SU-DHL-6 (cell line): ENCODE measurements at regions not wholly inside any gene's neighbourhood (a gene's known extent, or its start where the extent isn't known, plus 50 kb on each side); places are given as distances from the start of the nearest gene placed in this dataset.

ENCODE experiments used
- H2AFZ ChIP-seq: fragments of 200-600 bp; sonication (generic); 2 replicates; pipeline ENCODE4 v1.6.1; 2014; ENCODE audit warnings: low read depth, mild to moderate bottlenecking, moderate library complexity, mixed read lengths, antibody characterized with exemption, low read length; ENCODE audit not compliant: severe bottlenecking
- H3F3A ChIP-seq: fragments of 200-600 bp; shearing (Covaris generic); 2 replicates; pipeline ENCODE4 v1.6.0; 2016; ENCODE audit warnings: antibody characterized with exemption, mild to moderate bottlenecking; ENCODE audit not compliant: insufficient read depth
- H3K27ac ChIP-seq: fragments of 200-600 bp; sonication (generic); 2 replicates; pipeline ENCODE4 v1.5.1; 2016; ENCODE audit warnings: low read depth, mild to moderate bottlenecking, low read length, moderate library complexity, mixed read lengths
- H3K27me3 ChIP-seq: fragments of 200-600 bp; sonication (generic), shearing (Covaris generic); 2 replicates; pipeline ENCODE4 v1.6.0; 2014; ENCODE audit warnings: mild to moderate bottlenecking, low read length
- H3K36me3 ChIP-seq: fragments of 200-600 bp; sonication (generic); 2 replicates; pipeline ENCODE4 v1.6.1; 2014; ENCODE audit warnings: mild to moderate bottlenecking, low read length, mixed read lengths
- H3K4me2 ChIP-seq: fragments of 300-600, 200-600 bp; shearing (Covaris generic), sonication (generic); 2 replicates; pipeline ENCODE4 v1.6.0; 2014; ENCODE audit warnings: low read length, low read depth, mild to moderate bottlenecking; ENCODE audit not compliant: poor library complexity, severe bottlenecking
- H3K4me3 ChIP-seq: fragments of 200-600 bp; sonication (generic); 2 replicates; pipeline ENCODE4 v1.5.1; 2014; ENCODE audit warnings: antibody characterized with exemption, low read length, mild to moderate bottlenecking, mixed read lengths; ENCODE audit not compliant: insufficient read depth, poor library complexity, severe bottlenecking
- H3K79me2 ChIP-seq: fragments of 200-600 bp; sonication (generic); 2 replicates; pipeline ENCODE4 v1.6.1; 2014; ENCODE audit warnings: mild to moderate bottlenecking, low read length, moderate library complexity; ENCODE audit not compliant: insufficient read depth
- H3K9ac ChIP-seq: fragments of 200-600 bp; sonication (generic); 2 replicates; pipeline ENCODE4 v1.7.0; 2014; ENCODE audit warnings: mild to moderate bottlenecking, low read length
- H3K9me2 ChIP-seq: fragments of 200-600 bp; sonication (generic); replicated peaks from 2 replicates; pipeline ENCODE4 v1.6.1; 2014; ENCODE audit warnings: low read length; ENCODE audit not compliant: insufficient read depth
- H3K9me3 ChIP-seq: fragments of 200-600 bp; sonication (generic); 2 replicates; pipeline ENCODE4 v1.6.1; 2014; ENCODE audit warnings: low read length, mixed read lengths; ENCODE audit not compliant: insufficient read depth
- H4K20me1 ChIP-seq: fragments of 200-600 bp; sonication (generic); 2 replicates; pipeline ENCODE4 v1.6.1; 2014; ENCODE audit warnings: low read depth, mild to moderate bottlenecking, antibody characterized with exemption, low read length, moderate library complexity, mixed read lengths
- CTCF ChIP-seq: fragments of 200-600 bp; sonication (generic); IDR thresholded peaks from one replicate; pipeline ENCODE4 v1.5.1; 2017; ENCODE audit warnings: antibody characterized with exemption, mild to moderate bottlenecking, low read length, moderate library complexity; ENCODE audit not compliant: insufficient read depth, poor library complexity, severe bottlenecking
- EZH2phosphoT487 ChIP-seq: fragments of 200-600 bp; sonication (generic), shearing (Covaris generic); conservative IDR thresholded peaks from 2 replicates; pipeline ENCODE4 v1.6.1; 2018; ENCODE audit warnings: mild to moderate bottlenecking, antibody characterized with exemption, low read length, moderate library complexity, mixed read lengths

GRCh38 chr9:784202-784601 lies 57.3 kb upstream of the DMRT1 start:
- no peaks in the 10 kb centered on the region for H3K36me3 ChIP-seq
- no peaks in the 10 kb centered on the region for H3K9me3 ChIP-seq
- H3K4me3 ChIP-seq = no peak overlapping the region
- H3K4me2 ChIP-seq = no peak overlapping the region
- no peaks in the 10 kb centered on the region for H3F3A ChIP-seq
- H3K27ac ChIP-seq = no peak overlapping the region
- H2AFZ ChIP-seq = no peak overlapping the region
- no peaks in the 10 kb centered on the region for H4K20me1 ChIP-seq
- no peak overlapping the region for H3K9ac ChIP-seq
- no peaks in the 10 kb centered on the region for H3K79me2 ChIP-seq
- H3K9me2 ChIP-seq = no peaks in the 10 kb centered on the region
- no peaks in the 10 kb centered on the region for H3K27me3 ChIP-seq
- TF ChIP-seq EZH2phosphoT487 = no peak
- no peak for TF ChIP-seq CTCF

GRCh38 chr9:784916-785315 lies 56.6 kb upstream of the DMRT1 start:
- no peaks in the 10 kb centered on the region for H3K36me3 ChIP-seq
- H3K4me3 ChIP-seq = no peak overlapping the region
- no peak overlapping the region for H3K27ac ChIP-seq
- H3K79me2 ChIP-seq = no peaks in the 10 kb centered on the region
- H3K9me3 ChIP-seq = no peaks in the 10 kb centered on the region
- H4K20me1 ChIP-seq = no peaks in the 10 kb centered on the region
- TF ChIP-seq EZH2phosphoT487 (no peak), CTCF (no peak)
- no peak overlapping the region for H3K9ac ChIP-seq
- no peaks in the 10 kb centered on the region for H3F3A ChIP-seq
- H2AFZ ChIP-seq = no peak overlapping the region
- H3K27me3 ChIP-seq = no peaks in the 10 kb centered on the region
- H3K4me2 ChIP-seq = no peak overlapping the region
- H3K9me2 ChIP-seq = no peaks in the 10 kb centered on the region

- Histone ChIP-seq H3K4me3 (no peak overlapping the region), H3K9ac (no peak overlapping the region), H3K9me2 (no peaks in the 10 kb centered on the region), H3K27me3 (no peaks in the 10 kb centered on the region), H3K79me2 (no peaks in the 10 kb centered on the region), H3F3A (no peaks in the 10 kb centered on the region), H3K36me3 (no peaks in the 10 kb centered on the region), H4K20me1 (no peaks in the 10 kb centered on the region), H3K27ac (no peak overlapping the region), H3K9me3 (no peaks in the 10 kb centered on the region), H2AFZ (no peak overlapping the region), H3K4me2 (no peak overlapping the region)
- TF ChIP-seq EZH2phosphoT487 (no peak), CTCF (no peak)
Measured at GRCh38 chr9:785997-786396, 55.5 kb upstream of the DMRT1 start.

- Histone ChIP-seq H3K9me3 (no peaks in the 10 kb centered on the region), H3K4me3 (no peak overlapping the region), H3K9ac (no peak overlapping the region), H3K4me2 (no peak overlapping the region), H3K79me2 (no peaks in the 10 kb centered on the region), H3F3A (no peaks in the 10 kb centered on the region), H3K27me3 (no peaks in the 10 kb centered on the region), H2AFZ (no peak overlapping the region), H3K36me3 (no peaks in the 10 kb centered on the region), H4K20me1 (no peaks in the 10 kb centered on the region), H3K27ac (no peak overlapping the region), H3K9me2 (no peaks in the 10 kb centered on the region)
- TF ChIP-seq CTCF = no peak
- no peak for TF ChIP-seq EZH2phosphoT487
Measured at GRCh38 chr9:786405-786804, 55.1 kb upstream of the DMRT1 start.
